H1 (cell line): ENCODE measurements at regions not wholly inside any gene's neighbourhood (a gene's known extent, or its start where the extent isn't known, plus 50 kb on each side); places are given as distances from the start of the nearest gene placed in this dataset.

Experiments
- CTCF ChIA-PET: fragments of 300-600 bp; sonication (Branson Sonifier 250); formaldehyde crosslinking; loops from one replicate; lab custom pipeline; 2021; ENCODE audit not compliant: partially characterized antibody; lab: Charles Lee
- POLR2A ChIA-PET: fragments of 300-600 bp; sonication (Branson Sonifier 250); formaldehyde crosslinking; loops from one replicate; lab custom pipeline; 2021; ENCODE audit warnings: inconsistent platforms; ENCODE audit not compliant: partially characterized antibody; lab: Charles Lee
- DNase-seq, 2 experiments: peaks; one replicate each; pipeline versions ENCODE4 v3.0.0 to v3.0.0-alpha.2; 2010 to 2022; ENCODE audit warnings: low spot score in 2 of 2, low read depth in 1 of 2, mixed read lengths in 1 of 2
- FAIRE-seq: peaks from 2 replicates; lab custom pipeline; 2011; peaks lifted over from hg19 to GRCh38; lab: Jason Lieb, UNC
- H2AFZ ChIP-seq: 2 replicates; pipeline ENCODE4 v1.8.1; 2012; ENCODE audit warnings: low read length, inconsistent platforms
- H2AK5ac ChIP-seq: 2 replicates; pipeline ENCODE4 v1.6.1; 2013; ENCODE audit warnings: low read depth, low read length
- H2BK120ac ChIP-seq: replicated peaks from 2 replicates; pipeline ENCODE3; 2013; ENCODE audit warnings: low read depth, low read length, inconsistent platforms
- H2BK12ac ChIP-seq: 2 replicates; pipeline ENCODE4 v1.6.1; 2013; ENCODE audit warnings: low read depth, low read length
- H2BK15ac ChIP-seq: 2 replicates; pipeline ENCODE4 v1.6.1; 2013; ENCODE audit warnings: low read length
- H2BK20ac ChIP-seq: 2 replicates; pipeline ENCODE4 v1.6.1; 2013; ENCODE audit warnings: low read length
- H2BK5ac ChIP-seq: 2 replicates; pipeline ENCODE4 v1.6.1; 2013; ENCODE audit warnings: low read depth, low read length
- H3K14ac ChIP-seq: 2 replicates; pipeline ENCODE4 v1.6.1; 2013; ENCODE audit warnings: inconsistent platforms; ENCODE audit not compliant: insufficient read length
- H3K18ac ChIP-seq: 2 replicates; pipeline ENCODE4 v1.6.1; 2013; ENCODE audit warnings: low read length; ENCODE audit errors: extremely low read depth
- H3K23ac ChIP-seq: 2 replicates; pipeline ENCODE4 v1.6.1; 2013; ENCODE audit warnings: inconsistent platforms; ENCODE audit not compliant: insufficient read length
- H3K23me2 ChIP-seq: 2 replicates; pipeline ENCODE4 v1.6.1; 2013; ENCODE audit warnings: low read depth, low read length
- H3K27ac ChIP-seq: 2 replicates; pipeline ENCODE4 v1.6.1; 2011; ENCODE audit warnings: low read depth, low read length, inconsistent platforms
- H3K27me3 ChIP-seq, 4 experiments: replicated peaks in 1 of 4; 1 replicate in 1 of 4; 2 replicates in 3 of 4; pipeline versions ENCODE4 v1.6.1 to v1.8.1; 2011 to 2013; ENCODE audit warnings: low read length in 3 of 4, mild to moderate bottlenecking in 3 of 4, inconsistent platforms in 2 of 4, mixed read lengths in 2 of 4, moderate library complexity in 1 of 4; ENCODE audit not compliant: control insufficient read depth in 3 of 4, insufficient read depth in 3 of 4; ENCODE audit errors: extremely low read depth in 1 of 4
- H3K36me3 ChIP-seq, 4 experiments: 2 replicates each; pipeline versions ENCODE4 v1.6.1 to v1.8.1; 2011 to 2013; ENCODE audit warnings: mild to moderate bottlenecking in 4 of 4, low read length in 3 of 4, moderate library complexity in 2 of 4, control low read depth in 1 of 4, inconsistent platforms in 1 of 4; ENCODE audit not compliant: insufficient read depth in 4 of 4, control insufficient read depth in 2 of 4
- H3K4ac ChIP-seq: replicated peaks from 2 replicates; pipeline ENCODE3; 2013; ENCODE audit warnings: low read length, low read depth, mixed read lengths, inconsistent platforms; ENCODE audit not compliant: insufficient read length
- H3K4me1 ChIP-seq, 4 experiments: replicated peaks in 1 of 4; 1 replicate in 1 of 4; 2 replicates in 3 of 4; pipeline versions ENCODE4 v1.6.1 to v1.8.1; 2011 to 2013; ENCODE audit warnings: low read length in 3 of 4, inconsistent platforms in 2 of 4, mixed read lengths in 1 of 4; ENCODE audit not compliant: insufficient read depth in 4 of 4, control insufficient read depth in 3 of 4
- H3K4me2 ChIP-seq, 2 experiments: 2 replicates each; pipeline versions ENCODE4 v1.6.1 to v1.8.1; 2011 to 2013; ENCODE audit warnings: low read depth in 2 of 2, low read length in 2 of 2, control low read depth in 1 of 2, inconsistent platforms in 1 of 2, mild to moderate bottlenecking in 1 of 2; ENCODE audit not compliant: insufficient read depth in 1 of 2
- H3K4me3 ChIP-seq, 4 experiments: fragments of 200-600, 300-600 bp in 1 of 4; sonication (generic), shearing (Covaris generic), sonication (Bioruptor Twin) in 1 of 4; 2 replicates each; pipeline versions ENCODE4 v1.5.1 to v1.8.1; 2011 to 2016; ENCODE audit warnings: low read length in 4 of 4, low read depth in 3 of 4, control low read depth in 2 of 4, inconsistent platforms in 2 of 4, mild to moderate bottlenecking in 2 of 4, mixed read lengths in 1 of 4, moderate library complexity in 1 of 4; ENCODE audit not compliant: insufficient read depth in 2 of 4; ENCODE audit errors: extremely low read depth in 1 of 4
- H3K56ac ChIP-seq: replicated peaks from 2 replicates; pipeline ENCODE3; 2013; ENCODE audit warnings: low read depth, mild to moderate bottlenecking, mixed read lengths, low read length, inconsistent platforms; ENCODE audit not compliant: insufficient read length
- H3K79me1 ChIP-seq: 2 replicates; pipeline ENCODE4 v1.6.1; 2013; ENCODE audit warnings: low read depth, low read length, control low read depth
- H3K79me2 ChIP-seq, 2 experiments: 2 replicates each; pipeline versions ENCODE4 v1.6.1 to v1.8.1; 2012 to 2013; ENCODE audit warnings: low read length in 2 of 2, mild to moderate bottlenecking in 2 of 2, inconsistent platforms in 1 of 2; ENCODE audit not compliant: insufficient read depth in 2 of 2, control insufficient read depth in 1 of 2
- H3K9ac ChIP-seq, 4 experiments: replicated peaks in 1 of 4; 1 replicate in 1 of 4; 2 replicates in 3 of 4; pipeline versions ENCODE4 v1.6.1 to v1.8.1; 2011 to 2013; ENCODE audit warnings: low read depth in 3 of 4, low read length in 3 of 4, control low read depth in 2 of 4, mild to moderate bottlenecking in 2 of 4, moderate library complexity in 2 of 4, inconsistent platforms in 1 of 4; ENCODE audit errors: extremely low read depth in 1 of 4
- H3K9me3 ChIP-seq, 2 experiments: 2 replicates each; pipeline versions ENCODE4 v1.6.1 to v1.8.1; 2012 to 2013; ENCODE audit warnings: mild to moderate bottlenecking in 2 of 2, moderate library complexity in 2 of 2, control low read depth in 1 of 2, inconsistent platforms in 1 of 2, low read depth in 1 of 2, low read length in 1 of 2, mixed read lengths in 1 of 2; ENCODE audit not compliant: insufficient read depth in 2 of 2
- H4K20me1 ChIP-seq, 2 experiments: replicated peaks in 1 of 2; 2 replicates each; pipeline versions ENCODE3 to v1.8.1; 2011 to 2013; ENCODE audit warnings: inconsistent platforms in 2 of 2, low read length in 2 of 2, mild to moderate bottlenecking in 1 of 2; ENCODE audit not compliant: insufficient read depth in 2 of 2, control insufficient read depth in 1 of 2
- H4K5ac ChIP-seq: 2 replicates; pipeline ENCODE4 v1.6.1; 2013; ENCODE audit warnings: low read length, low read depth, mixed read lengths, inconsistent platforms; ENCODE audit not compliant: insufficient read length
- H4K8ac ChIP-seq: 2 replicates; pipeline ENCODE4 v1.8.0; 2013; ENCODE audit warnings: mild to moderate bottlenecking, moderate library complexity, low read length, inconsistent platforms; ENCODE audit not compliant: insufficient read depth; ENCODE audit errors: extremely low read depth
- H4K91ac ChIP-seq: replicated peaks from 2 replicates; pipeline ENCODE3; 2013; ENCODE audit warnings: low read length, mixed read lengths, inconsistent platforms; ENCODE audit not compliant: insufficient read length
- BRCA1 ChIP-seq: IDR thresholded peaks from 2 replicates; pipeline ENCODE4 v1.6.1; 2012; ENCODE audit warnings: low read depth, low read length, improper control_type of control experiment
- CTBP2 ChIP-seq: IDR thresholded peaks from 2 replicates; pipeline ENCODE4 v1.7.0; 2011; ENCODE audit warnings: borderline replicate concordance, mild to moderate bottlenecking, moderate library complexity, mixed read lengths, low read length; ENCODE audit not compliant: insufficient read depth, insufficient read length
- E2F6 ChIP-seq: IDR thresholded peaks from 2 replicates; pipeline ENCODE4 v1.6.1; 2012; ENCODE audit warnings: inconsistent platforms
- POU5F1 ChIP-seq: IDR thresholded peaks from 2 replicates; pipeline ENCODE4 v1.6.1; 2011; ENCODE audit warnings: low read depth, mild to moderate bottlenecking, low read length, moderate library complexity
- SIRT6 ChIP-seq: IDR thresholded peaks from one replicate; pipeline ENCODE4 v1.7.1; 2012; ENCODE audit warnings: low read length, inconsistent platforms
- SP2 ChIP-seq: IDR thresholded peaks from 2 replicates; pipeline ENCODE4 v1.6.1; 2012; ENCODE audit warnings: mild to moderate bottlenecking, low read length, inconsistent platforms
- TAF1 ChIP-seq: IDR thresholded peaks from 2 replicates; pipeline ENCODE4 v1.6.1; 2011; ENCODE audit warnings: mild to moderate bottlenecking, low read depth, low read length
- WGBS, 2 experiments: shearing (Covaris generic) in 1 of 2; methylation state at CpG; one replicate each; pipeline versions ENCODE4 v1.1.6 to v1.1.7; 2013 to 2015; ENCODE audit warnings: low lambda C conversion rate in 2 of 2, mixed read lengths in 2 of 2, inconsistent platforms in 1 of 2, low coverage in 1 of 2, missing lambda C conversion rate in 1 of 2; ENCODE audit not compliant: insufficient replicate concordance in 2 of 2, insufficient coverage in 1 of 2, insufficient read length in 1 of 2; ENCODE audit errors: extremely low coverage in 1 of 2, missing lambda C conversion rate in 1 of 2; 5-methylcytosine and 5-hydroxymethylcytosine counted together

GRCh38 chr16:51674615-51675014 is 523.5 kb upstream of the SALL1 start:
- Histone ChIP-seq H3K4me2 (no peak overlapping the region), H3K27me3 (no peaks in the 10 kb centered on the region; a peak in 1 of 7 replicates), H3K4me3 (no peak overlapping the region), H3K18ac (no peak overlapping the region), H4K5ac (no peak overlapping the region), H3K23me2 (no peaks in the 10 kb centered on the region; the same call in 1 of the 2 replicates), H4K91ac (no peak overlapping the region), H3K4ac (no peak overlapping the region), H2BK5ac (no peak overlapping the region), H3K4me1 (0 out of 7 replicates have a peak, but pooled peaks cover 0 to 1% (median 0%) of the 10 kb centered on the region in 4 experiments), H2BK120ac (no peak overlapping the region), H3K56ac (no peak overlapping the region), H4K20me1 (no peaks in the 10 kb centered on the region), H3K27ac (no peak overlapping the region), H3K9me3 (no peaks in the 10 kb centered on the region), H2BK15ac (no peak overlapping the region), H3K79me2 (no peaks in the 10 kb centered on the region), H2BK12ac (no peak overlapping the region), H3K79me1 (no peaks in the 10 kb centered on the region), H2AK5ac (no peak overlapping the region), H3K36me3 (no peaks in the 10 kb centered on the region), H3K23ac (no peak overlapping the region), H3K14ac (no peak overlapping the region), H4K8ac (no peak overlapping the region), H2BK20ac (no peak overlapping the region), H2AFZ (no peak overlapping the region), H3K9ac (no peak overlapping the region)
- 84% methylated on average over 4 of the region's 4 CpGs; no CpG with 5 or more reads in 1 of the 2 experiments for WGBS, 2 experiments
- CTCF ChIA-PET = interaction anchor here (0.7 kb wide), 1 partner anchor 89 kb away, joined by 3 read pairs; no protein-coding TSS in a partner anchor
- DNase-seq = no peak
- TF ChIP-seq CTBP2 (no peak), TAF1 (no peak), BRCA1 (no peak), POU5F1 (no peak), SP2 (no peak), E2F6 (no peak), SIRT6 (no peak)
- no peak for FAIRE-seq
- POLR2A ChIA-PET = no interaction called here
